Breast epithelium (tissue), 4 donors: ENCODE measurements at regions not wholly inside any gene's neighbourhood (a gene's known extent, or its start where the extent isn't known, plus 50 kb on each side); places are given as distances from the start of the nearest gene placed in this dataset.

Experiments
- DNase-seq, 2 donors: peaks; one replicate each; pipeline ENCODE4 v3.0.0-alpha.2; 2019; ENCODE audit warnings: low spot score in 2 of 2
- H3K27ac ChIP-seq, 2 donors: fragments of 200-600 bp; sonication (generic) in 1 of 2; one replicate each; pipeline ENCODE4 v1.5.1; 2016 to 2019; ENCODE audit warnings: mild to moderate bottlenecking in 1 of 2
- H3K27me3 ChIP-seq, 2 donors: fragments of 200-600 bp; sonication (generic) in 1 of 2; one replicate each; pipeline versions ENCODE4 v1.5.1 to v1.6.0; 2017 to 2019; ENCODE audit warnings: control low read depth in 1 of 2, mild to moderate bottlenecking in 1 of 2
- H3K36me3 ChIP-seq: fragments of 200-600 bp; one replicate; pipeline ENCODE4 v1.5.1; 2019
- H3K4me1 ChIP-seq, 2 donors: fragments of 200-600 bp; sonication (generic); one replicate each; pipeline ENCODE4 v1.5.1; 2016 to 2019; ENCODE audit warnings: control low read depth in 1 of 2
- H3K4me3 ChIP-seq, 3 donors: fragments of 200-600 bp; sonication (generic); 1 replicate in 2 of 3; 2 replicates in 1 of 3; pipeline ENCODE4 v1.5.1; 2016 to 2019; ENCODE audit warnings: mild to moderate bottlenecking in 3 of 3, moderate library complexity in 2 of 3
- H3K9me3 ChIP-seq, 2 donors: fragments of 200-600 bp; sonication (generic) in 1 of 2; one replicate each; pipeline ENCODE4 v1.5.1; 2016 to 2019; ENCODE audit warnings: control low read depth in 1 of 2
- CTCF ChIP-seq, 3 donors: fragments of 450-650 bp; IDR thresholded peaks; one replicate each; pipeline ENCODE4 v1.5.1; 2016 to 2017; ENCODE audit warnings: antibody characterized with exemption in 3 of 3, mild to moderate bottlenecking in 3 of 3, moderate library complexity in 3 of 3
- POLR2A ChIP-seq: fragments of 450-650 bp; IDR thresholded peaks from one replicate; pipeline ENCODE4 v1.6.1; 2016; ENCODE audit warnings: antibody characterized with exemption, mild to moderate bottlenecking, moderate library complexity
- POLR2AphosphoS5 ChIP-seq, 3 donors: sonication (generic); formaldehyde crosslinking; IDR thresholded peaks; one replicate each; pipeline ENCODE4 v1.6.1; 2017; ENCODE audit warnings: antibody characterized with exemption in 3 of 3
- intact Hi-C: fragments of 100-400 bp; cut with DNase I; formaldehyde crosslinking; loops from one replicate; pipeline ENCODE4 v1.15.1; 2023; ENCODE audit warnings: low total_unique reads

GRCh38 chr1:13970631-13971247 lies 270.8 kb downstream of the PRDM2 start:
- Histone ChIP-seq H3K4me3 (no peak overlapping the region), H3K9me3 (peaks cover 9 to 14% of the 10 kb centered on the region in 2 donors), H3K27ac (no peak overlapping the region), H3K4me1 (no peaks in the 10 kb centered on the region), H3K36me3 (no peaks in the 10 kb centered on the region), H3K27me3 (no peaks in the 10 kb centered on the region)
- TF ChIP-seq POLR2AphosphoS5 (IDR thresholded peaks at IDR 0.05) (no peak), CTCF (IDR thresholded peaks at IDR 0.05) (no peak)
- DNase-seq = no peak
- intact Hi-C loops = no loop called here

GRCh38 chr1:13976485-13976884 lies 276.5 kb downstream of the PRDM2 start:
- Histone ChIP-seq H3K27ac (no peak overlapping the region), H3K9me3 (no peaks in the 10 kb centered on the region), H3K4me3 (no peak overlapping the region), H3K36me3 (no peaks in the 10 kb centered on the region), H3K4me1 (no peaks in the 10 kb centered on the region), H3K27me3 (no peaks in the 10 kb centered on the region)
- intact Hi-C loops = no loop called here
- no peak for DNase-seq
- TF ChIP-seq POLR2A = no peak
- TF ChIP-seq CTCF (IDR thresholded peaks at IDR 0.05) = no peak
- no peak for TF ChIP-seq POLR2AphosphoS5 (IDR thresholded peaks at IDR 0.05)

- Histone ChIP-seq H3K4me1 (no peaks in the 10 kb centered on the region), H3K9me3 (no peaks in the 10 kb centered on the region), H3K36me3 (no peaks in the 10 kb centered on the region), H3K27ac (no peak overlapping the region), H3K4me3 (no peak overlapping the region), H3K27me3 (no peaks in the 10 kb centered on the region)
- intact Hi-C loops = no loop called here
- no peak for DNase-seq
- no peak for TF ChIP-seq POLR2A
- TF ChIP-seq POLR2AphosphoS5 (IDR thresholded peaks at IDR 0.05) = no peak
- no peak for TF ChIP-seq CTCF (IDR thresholded peaks at IDR 0.05)
Observed at GRCh38 chr1:13981142-13981541, 281.2 kb downstream of the PRDM2 start.

GRCh38 chr1:13983393-13983792 lies 283.4 kb downstream of the PRDM2 start:
- TF ChIP-seq CTCF (IDR thresholded peaks at IDR 0.05) = no peak
- no peak for TF ChIP-seq POLR2A
- TF ChIP-seq POLR2AphosphoS5 (IDR thresholded peaks at IDR 0.05) = no peak
- Histone ChIP-seq H3K9me3 (no peaks in the 10 kb centered on the region), H3K36me3 (no peaks in the 10 kb centered on the region), H3K27me3 (no peaks in the 10 kb centered on the region), H3K4me1 (no peaks in the 10 kb centered on the region), H3K4me3 (no peak overlapping the region), H3K27ac (no peak overlapping the region)
- intact Hi-C loops = no loop called here
- DNase-seq = no peak

GRCh38 chr1:13990939-13991338 lies 291.0 kb downstream of the PRDM2 start:
- Histone ChIP-seq H3K9me3 (no peaks in the 10 kb centered on the region), H3K4me1 (no peaks in the 10 kb centered on the region), H3K27me3 (no peaks in the 10 kb centered on the region), H3K4me3 (no peak overlapping the region), H3K36me3 (no peaks in the 10 kb centered on the region), H3K27ac (no peak overlapping the region)
- no peak for TF ChIP-seq CTCF (IDR thresholded peaks at IDR 0.05)
- no peak for TF ChIP-seq POLR2A
- TF ChIP-seq POLR2AphosphoS5 (IDR thresholded peaks at IDR 0.05) = no peak
- intact Hi-C loops = no loop called here
- DNase-seq = no peak
